Coronary artery (tissue), 2 donors: ENCODE measurements at regions not wholly inside any gene's neighbourhood (a gene's known extent, or its start where the extent isn't known, plus 50 kb on each side); places are given as distances from the start of the nearest gene placed in this dataset.
"Not testable (repeated sequence)": the region's sequence is repeated elsewhere in the genome, so short reads cannot be mapped to it uniquely, and the experiment has no call there.

Experiments used
- DNase-seq: peaks from one replicate; pipeline ENCODE4 v3.0.0-alpha.2; 2017; ENCODE audit warnings: low spot score
- H3K27ac ChIP-seq, 2 donors: fragments of 200-600 bp; sonication (generic); one replicate each; pipeline ENCODE4 v1.5.1; 2016 to 2019
- H3K4me3 ChIP-seq: fragments of 200-600 bp; sonication (generic); 2 replicates; pipeline ENCODE4 v1.5.1; 2016; ENCODE audit warnings: mild to moderate bottlenecking, moderate library complexity
- CTCF ChIP-seq: fragments of 200-600 bp; sonication (generic); IDR thresholded peaks from one replicate; pipeline ENCODE4 v1.5.1; 2019; ENCODE audit warnings: antibody characterized with exemption

- no peak for TF ChIP-seq CTCF
- H3K4me3 ChIP-seq, result no peak overlapping the region
- peak; percentile 71 for DNase-seq
- H3K27ac ChIP-seq, result no peak overlapping the region
Observed at GRCh38 chr6:19210849-19211590, 626.1 kb upstream of the ID4 start.

GRCh38 chr6:19214231-19214630 lies 622.9 kb upstream of the ID4 start:
- no peak for DNase-seq
- Histone ChIP-seq H3K4me3 (no peak overlapping the region), H3K27ac (no peak overlapping the region)
- TF ChIP-seq CTCF, result no peak

- Histone ChIP-seq H3K4me3 (no peak overlapping the region), H3K27ac (no peak overlapping the region)
- DNase-seq, result no peak
- TF ChIP-seq CTCF, result no peak
Observed at GRCh38 chr6:19219931-19220330, 617.2 kb upstream of the ID4 start.

GRCh38 chr6:19231878-19232561 lies 605.1 kb upstream of the ID4 start:
- no peak for DNase-seq
- TF ChIP-seq CTCF, result no peak
- Histone ChIP-seq H3K27ac (peak overlapping the region; percentile 69 to 73), H3K4me3 (no peak overlapping the region)

GRCh38 chr6:19245656-19246055 lies 591.5 kb upstream of the ID4 start:
- no peak for TF ChIP-seq CTCF
- H3K27ac ChIP-seq, result no peak overlapping the region
- DNase-seq, result no peak
- H3K4me3 ChIP-seq, result no peak overlapping the region

- DNase-seq, H3K27ac ChIP-seq, H3K4me3 ChIP-seq: not testable (repeated sequence)
Observed at GRCh38 chr6:19247181-19247580, 590.0 kb upstream of the ID4 start.

GRCh38 chr6:19256123-19256522 lies 581.0 kb upstream of the ID4 start:
- not testable (repeated sequence) for H3K4me3 ChIP-seq, DNase-seq, H3K27ac ChIP-seq

GRCh38 chr6:19261642-19262041 lies 575.5 kb upstream of the ID4 start:
- H3K4me3 ChIP-seq, result no peak overlapping the region
- no peak for TF ChIP-seq CTCF
- DNase-seq, result no peak
- H3K27ac ChIP-seq, result no peak overlapping the region
